ENCODE measurements at regions not wholly inside any gene's neighbourhood (a gene's known extent, or its start where the extent isn't known, plus 50 kb on each side); places are given as distances from the start of the nearest gene placed in this dataset.

DNA sequence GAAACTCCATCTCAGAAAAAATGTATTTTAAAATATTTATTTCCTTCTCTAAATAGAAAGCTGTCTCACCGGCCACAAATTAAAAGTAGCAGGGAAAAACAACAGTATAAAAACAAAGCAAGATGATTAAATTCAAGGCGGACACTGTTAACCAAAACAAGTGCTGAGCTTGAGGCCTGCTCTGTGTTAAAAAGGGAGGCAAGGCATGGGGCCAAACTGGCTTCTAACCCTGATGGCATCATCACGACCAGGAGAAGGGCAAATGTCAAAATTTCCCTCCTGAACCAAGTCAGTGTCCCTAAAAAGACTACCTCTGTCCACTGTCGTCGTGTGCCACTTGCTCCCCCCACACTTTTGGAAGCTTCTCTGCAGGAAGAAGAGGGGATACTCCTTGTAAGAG is 116.1 kb downstream of the MSX2 start:
- in situ Hi-C loops (cut with MboI; ENCODE audit: low pct_unique_long_range_greater_than_20kb, low sequenced_read_pairs, unreplicated experiment): no loop called here
- no peak for TF ChIP-seq CTCF (IDR thresholded peaks at IDR 0.05; ENCODE audit: extremely low read depth, insufficient read depth, missing control alignments)
- no peak for DNase-seq (ENCODE audit: low spot score)

GRCh38 chr5:174839196-174839595 is 114.8 kb downstream of the MSX2 start:
- TF ChIP-seq CTCF (IDR thresholded peaks at IDR 0.05; ENCODE audit: extremely low read depth, insufficient read depth, missing control alignments): no peak
- no peak for DNase-seq (ENCODE audit: low spot score)
- in situ Hi-C loops (cut with MboI; ENCODE audit: low pct_unique_long_range_greater_than_20kb, low sequenced_read_pairs, unreplicated experiment): no loop called here

DNA sequence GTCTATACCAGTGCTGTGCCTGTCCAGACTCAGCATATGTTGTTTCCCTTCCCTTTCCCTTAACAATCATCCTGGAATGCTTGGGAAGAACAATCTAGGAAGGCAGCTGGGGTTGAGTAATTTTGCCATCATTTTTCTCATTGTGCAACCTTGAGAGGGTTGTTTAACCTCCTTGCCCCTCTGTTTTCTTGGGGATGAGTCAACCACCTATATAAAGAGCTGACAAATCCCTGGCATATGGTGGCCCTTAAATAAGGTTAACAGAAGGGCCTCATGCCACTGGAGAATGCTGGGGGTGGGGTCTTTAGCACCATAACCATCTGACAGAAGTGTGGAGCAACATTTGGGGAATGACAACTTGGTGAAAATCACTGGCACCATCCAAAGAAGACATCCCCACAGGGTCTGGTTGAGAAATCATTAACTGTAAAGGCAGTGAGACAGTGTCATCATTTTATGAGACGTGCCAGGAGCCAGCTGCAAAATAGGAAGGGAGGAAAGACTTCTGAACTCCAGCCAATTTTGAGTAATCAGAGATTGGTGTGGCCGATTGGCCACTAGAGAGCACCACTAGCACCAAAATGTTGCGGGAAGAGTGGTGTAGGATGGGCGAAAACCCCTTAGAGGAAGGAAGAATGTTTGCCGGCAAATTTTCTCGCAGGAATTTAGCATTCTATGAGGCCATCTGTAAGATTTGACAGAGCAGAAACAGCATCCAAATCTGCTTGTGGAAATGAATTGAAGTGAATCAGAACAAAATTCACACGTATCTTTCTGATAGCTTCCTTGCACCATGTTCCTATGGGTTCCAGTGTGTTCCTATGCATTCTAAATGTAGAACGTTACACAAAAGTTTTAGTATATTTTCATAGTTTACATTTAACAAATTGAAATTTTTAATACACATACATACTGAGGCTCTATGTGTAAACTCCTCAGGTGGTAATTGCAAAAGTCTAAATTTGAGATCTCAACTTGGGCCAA is 113.8 kb downstream of the MSX2 start:
- in situ Hi-C loops (cut with MboI; ENCODE audit: low pct_unique_long_range_greater_than_20kb, low sequenced_read_pairs, unreplicated experiment): no loop called here
- peak; percentile 15 for TF ChIP-seq CTCF (IDR thresholded peaks at IDR 0.05; ENCODE audit: extremely low read depth, insufficient read depth, missing control alignments)
- no peak for DNase-seq (ENCODE audit: low spot score)

GRCh38 chr5:174834081-174834480 is 109.7 kb downstream of the MSX2 start:
- DNase-seq (ENCODE audit: low spot score): no peak
- in situ Hi-C loops (cut with MboI; ENCODE audit: low pct_unique_long_range_greater_than_20kb, low sequenced_read_pairs, unreplicated experiment): no loop called here
- no peak for TF ChIP-seq CTCF (IDR thresholded peaks at IDR 0.05; ENCODE audit: extremely low read depth, insufficient read depth, missing control alignments)

DNA sequence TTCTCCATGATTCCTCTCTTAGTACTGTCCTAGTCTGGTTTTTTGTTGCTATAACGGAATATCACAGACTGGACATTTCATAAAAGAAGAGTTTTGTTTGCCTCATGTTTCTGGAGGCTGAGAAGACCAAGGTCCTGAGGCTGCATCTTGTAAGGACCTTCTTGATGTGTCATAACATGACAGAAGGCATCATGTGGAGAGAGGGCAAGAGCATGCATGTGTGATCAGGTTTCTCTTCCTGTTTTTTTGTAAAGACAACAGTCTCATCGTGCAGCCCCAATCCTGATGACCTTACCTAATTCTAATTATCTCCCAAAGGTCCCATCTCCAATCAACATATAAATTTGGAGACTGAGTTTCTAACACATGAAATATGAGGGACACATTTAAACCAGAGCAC is 108.4 kb downstream of the MSX2 start:
- in situ Hi-C loops (cut with MboI; ENCODE audit: low pct_unique_long_range_greater_than_20kb, low sequenced_read_pairs, unreplicated experiment): no loop called here
- no peak for TF ChIP-seq CTCF (IDR thresholded peaks at IDR 0.05; ENCODE audit: extremely low read depth, insufficient read depth, missing control alignments)
- DNase-seq (ENCODE audit: low spot score): no peak

DNA sequence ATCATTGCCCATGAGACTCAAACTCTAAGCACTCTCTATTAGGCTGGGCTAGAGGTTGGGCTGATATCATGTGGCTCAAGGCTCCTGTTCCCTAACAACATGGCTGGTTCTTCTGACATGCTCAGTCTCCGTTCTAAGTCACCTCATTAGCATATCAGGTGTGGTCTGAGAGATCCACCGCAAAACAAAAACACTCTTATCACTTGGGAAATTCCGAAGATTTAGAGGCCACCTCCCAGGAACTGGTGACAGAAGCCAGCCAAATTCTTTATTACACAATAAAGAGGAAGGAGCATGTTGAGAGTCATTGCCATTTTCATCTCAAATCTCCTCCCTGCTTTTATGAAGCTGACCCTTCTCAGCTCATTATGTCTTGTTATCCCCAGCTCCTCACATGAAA is 107.6 kb downstream of the MSX2 start:
- in situ Hi-C loops (cut with MboI; ENCODE audit: low pct_unique_long_range_greater_than_20kb, low sequenced_read_pairs, unreplicated experiment): no loop called here
- DNase-seq (ENCODE audit: low spot score): no peak
- no peak for TF ChIP-seq CTCF (IDR thresholded peaks at IDR 0.05; ENCODE audit: extremely low read depth, insufficient read depth, missing control alignments)
